ENCODE measurements at regions not wholly inside any gene's neighbourhood (a gene's known extent, or its start where the extent isn't known, plus 50 kb on each side); places are given as distances from the start of the nearest gene placed in this dataset.
"Not testable (repeated sequence)": the region's sequence is repeated elsewhere in the genome, so short reads cannot be mapped to it uniquely, and the experiment has no call there.

GRCh38 chr13:85993567-85993966 is 194.3 kb upstream of the SLITRK6 start:
- H3K9me3 Mint-ChIP-seq: peaks cover 4% of the 10 kb centered on the region
- no peaks in the 10 kb centered on the region for H3K36me3 Mint-ChIP-seq
- H3K4me1 Mint-ChIP-seq: no peaks in the 10 kb centered on the region
- no peak overlapping the region for H3K4me3 Mint-ChIP-seq
- H3K27me3 Mint-ChIP-seq: no peaks in the 10 kb centered on the region
- no peak overlapping the region for H3K27ac Mint-ChIP-seq
- no peak for ATAC-seq

- Mint-ChIP-seq H3K4me3 (no peak overlapping the region), H3K9me3 (peaks cover 4% of the 10 kb centered on the region), H3K36me3 (no peaks in the 10 kb centered on the region), H3K27me3 (no peaks in the 10 kb centered on the region), H3K27ac (no peak overlapping the region), H3K4me1 (no peaks in the 10 kb centered on the region)
- ATAC-seq: no peak
Measured at GRCh38 chr13:85990397-85990796, 191.2 kb upstream of the SLITRK6 start.

- no peaks in the 10 kb centered on the region for H3K4me1 Mint-ChIP-seq
- H3K27ac Mint-ChIP-seq: no peak overlapping the region
- H3K36me3 Mint-ChIP-seq: no peaks in the 10 kb centered on the region
- no peak for ATAC-seq
- H3K4me3 Mint-ChIP-seq: no peak overlapping the region
- peaks cover 9% of the 10 kb centered on the region for H3K9me3 Mint-ChIP-seq
- H3K27me3 Mint-ChIP-seq: no peaks in the 10 kb centered on the region
Measured at GRCh38 chr13:85985797-85986196, 186.6 kb upstream of the SLITRK6 start.

- no peak for ATAC-seq
- Mint-ChIP-seq H3K4me1 (no peaks in the 10 kb centered on the region), H3K36me3 (no peaks in the 10 kb centered on the region), H3K4me3 (no peak overlapping the region), H3K27me3 (no peaks in the 10 kb centered on the region), H3K27ac (no peak overlapping the region), H3K9me3 (peaks cover 9% of the 10 kb centered on the region)
Measured at GRCh38 chr13:85982102-85982501, 182.9 kb upstream of the SLITRK6 start.

- not testable (repeated sequence) for H3K4me1 Mint-ChIP-seq, H3K27me3 Mint-ChIP-seq, ATAC-seq
Measured at GRCh38 chr13:85980447-85980846, 181.2 kb upstream of the SLITRK6 start.

GRCh38 chr13:85976242-85976641 is 177.0 kb upstream of the SLITRK6 start:
- Mint-ChIP-seq H3K36me3 (no peaks in the 10 kb centered on the region), H3K9me3 (peaks cover 4% of the 10 kb centered on the region), H3K4me1 (no peaks in the 10 kb centered on the region), H3K27ac (no peak overlapping the region), H3K4me3 (no peak overlapping the region), H3K27me3 (no peaks in the 10 kb centered on the region)
- no peak for ATAC-seq

More at GRCh38 chr13:85980447-85980846, 181.2 kb upstream of the SLITRK6 start:
- H3K27ac Mint-ChIP-seq, H3K36me3 Mint-ChIP-seq, H3K9me3 Mint-ChIP-seq, H3K4me3 Mint-ChIP-seq: not testable (repeated sequence)

GRCh38 chr13:85974608-85975366 is 175.6 kb upstream of the SLITRK6 start:
- Mint-ChIP-seq H3K36me3 (no peaks in the 10 kb centered on the region), H3K9me3 (no peaks in the 10 kb centered on the region), H3K4me3 (no peak overlapping the region), H3K4me1 (no peaks in the 10 kb centered on the region), H3K27ac (no peak overlapping the region), H3K27me3 (no peaks in the 10 kb centered on the region)
- ATAC-seq: no peak

- Mint-ChIP-seq H3K27ac (no peak overlapping the region), H3K9me3 (no peaks in the 10 kb centered on the region), H3K36me3 (no peaks in the 10 kb centered on the region), H3K4me1 (no peaks in the 10 kb centered on the region), H3K27me3 (no peaks in the 10 kb centered on the region), H3K4me3 (no peak overlapping the region)
- no peak for ATAC-seq
Measured at GRCh38 chr13:85970727-85971126, 171.5 kb upstream of the SLITRK6 start.

- H3K9me3 Mint-ChIP-seq: no peaks in the 10 kb centered on the region
- ATAC-seq: no peak
- no peak overlapping the region for H3K4me3 Mint-ChIP-seq
- no peaks in the 10 kb centered on the region for H3K36me3 Mint-ChIP-seq
- no peaks in the 10 kb centered on the region for H3K4me1 Mint-ChIP-seq
- no peaks in the 10 kb centered on the region for H3K27me3 Mint-ChIP-seq
- no peak overlapping the region for H3K27ac Mint-ChIP-seq
Measured at GRCh38 chr13:85969331-85969730, 170.1 kb upstream of the SLITRK6 start.

GRCh38 chr13:85935868-85936467 is 136.7 kb upstream of the SLITRK6 start:
- no peak for ATAC-seq
- H3K4me3 Mint-ChIP-seq: no peak overlapping the region
- H3K27me3 Mint-ChIP-seq: no peaks in the 10 kb centered on the region
- no peaks in the 10 kb centered on the region for H3K36me3 Mint-ChIP-seq
- H3K4me1 Mint-ChIP-seq: no peaks in the 10 kb centered on the region
- H3K9me3 Mint-ChIP-seq: peaks cover 10% of the 10 kb centered on the region
- H3K27ac Mint-ChIP-seq: no peak overlapping the region

- ATAC-seq: no peak
- Mint-ChIP-seq H3K36me3 (no peaks in the 10 kb centered on the region), H3K4me1 (no peaks in the 10 kb centered on the region), H3K27ac (no peak overlapping the region), H3K4me3 (no peak overlapping the region), H3K27me3 (no peaks in the 10 kb centered on the region), H3K9me3 (peaks cover 6% of the 10 kb centered on the region)
Measured at GRCh38 chr13:85930108-85930507, 130.9 kb upstream of the SLITRK6 start.

GRCh38 chr13:85910962-85911361 is 111.7 kb upstream of the SLITRK6 start:
- Mint-ChIP-seq H3K4me1 (no peaks in the 10 kb centered on the region), H3K36me3 (no peaks in the 10 kb centered on the region)
- no peak for ATAC-seq

GRCh38 chr13:85900521-85900920 is 101.3 kb upstream of the SLITRK6 start:
- H3K4me3 Mint-ChIP-seq: no peak overlapping the region

More at GRCh38 chr13:85910962-85911361, 111.7 kb upstream of the SLITRK6 start:
- H3K27ac Mint-ChIP-seq: no peak overlapping the region
- H3K9me3 Mint-ChIP-seq: peaks cover 18% of the 10 kb centered on the region
- H3K27me3 Mint-ChIP-seq: no peaks in the 10 kb centered on the region
- no peak overlapping the region for H3K4me3 Mint-ChIP-seq

GRCh38 chr13:85896516-85897450 is 97.6 kb upstream of the SLITRK6 start:
- no peaks in the 10 kb centered on the region for H3K27me3 Mint-ChIP-seq
- no peak overlapping the region for H3K27ac Mint-ChIP-seq
- H3K4me1 Mint-ChIP-seq: no peaks in the 10 kb centered on the region
- peak; percentile 8 for ATAC-seq
- H3K4me3 Mint-ChIP-seq: no peak overlapping the region
- no peaks in the 10 kb centered on the region for H3K36me3 Mint-ChIP-seq
- H3K9me3 Mint-ChIP-seq: peaks cover 3% of the 10 kb centered on the region

More at GRCh38 chr13:85900521-85900920, 101.3 kb upstream of the SLITRK6 start:
- no peaks in the 10 kb centered on the region for H3K36me3 Mint-ChIP-seq
- no peak for ATAC-seq
- no peaks in the 10 kb centered on the region for H3K4me1 Mint-ChIP-seq
- H3K9me3 Mint-ChIP-seq: peaks cover 6% of the 10 kb centered on the region
- no peak overlapping the region for H3K27ac Mint-ChIP-seq
- no peaks in the 10 kb centered on the region for H3K27me3 Mint-ChIP-seq

- H3K4me3 Mint-ChIP-seq: no peak overlapping the region
- no peaks in the 10 kb centered on the region for H3K36me3 Mint-ChIP-seq
- peaks cover 5% of the 10 kb centered on the region for H3K9me3 Mint-ChIP-seq
- H3K27me3 Mint-ChIP-seq: no peaks in the 10 kb centered on the region
- no peak for ATAC-seq
- H3K27ac Mint-ChIP-seq: no peak overlapping the region
- no peaks in the 10 kb centered on the region for H3K4me1 Mint-ChIP-seq
Measured at GRCh38 chr13:85887406-85887805, 88.2 kb upstream of the SLITRK6 start.

Measured in stimulated activated memory B cell treated with anti-CD40 and anti-IgM and Interleukin-4, amounts not matched to agents 10 μg/mL and 1 μg/mL and 100 μg/mL, for 72 hours (primary cell).